GM21390 (cell line): ENCODE measurements at regions not wholly inside any gene's neighbourhood (a gene's known extent, or its start where the extent isn't known, plus 50 kb on each side); places are given as distances from the start of the nearest gene placed in this dataset.

ENCODE experiments used
- ATAC-seq: cut with Tn5 transposase; IDR thresholded peaks from one replicate; pipeline ENCODE4 v1.9.1; 2021; ENCODE audit not compliant: unreplicated experiment

DNA sequence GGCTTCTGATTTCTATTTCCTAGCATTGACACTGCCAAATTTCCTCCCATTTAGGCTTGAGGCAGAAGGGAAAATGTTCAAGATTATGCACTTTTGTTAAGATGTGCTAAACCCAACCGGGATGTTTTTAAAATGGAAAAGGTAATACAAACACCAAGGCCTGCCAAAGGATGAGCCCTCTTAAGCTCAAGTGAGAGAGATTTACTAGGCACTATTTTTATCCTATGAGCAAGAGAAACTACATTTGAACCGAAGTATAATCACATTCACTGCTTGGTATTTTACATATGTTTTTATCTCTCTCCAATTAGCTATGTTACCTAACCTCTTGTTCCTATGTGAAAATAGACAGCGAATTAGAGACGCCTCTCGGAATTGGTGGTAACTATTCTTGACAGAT, 295.8 kb downstream of the GABRB3 start:
- ATAC-seq: no peak

DNA sequence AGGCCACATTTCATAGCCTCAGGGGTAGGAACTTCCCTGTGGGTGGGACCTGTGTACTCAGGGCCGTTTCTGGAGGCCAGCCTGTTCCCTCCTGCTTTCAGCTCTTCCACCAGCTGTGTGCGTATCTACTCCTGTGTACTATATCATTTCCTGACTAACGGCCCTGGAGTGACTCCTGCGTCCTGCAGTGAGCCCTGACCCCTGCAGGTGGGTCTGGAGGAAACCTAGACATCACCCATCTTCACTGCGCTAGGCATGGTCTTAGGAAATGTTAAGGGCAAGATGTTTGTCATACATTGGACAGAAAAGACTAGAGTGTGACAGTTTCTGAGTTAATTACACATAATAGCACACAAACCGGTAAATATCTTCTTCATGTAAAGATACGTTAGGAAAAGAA, 297.3 kb downstream of the GABRB3 start:
- ATAC-seq: no peak

DNA sequence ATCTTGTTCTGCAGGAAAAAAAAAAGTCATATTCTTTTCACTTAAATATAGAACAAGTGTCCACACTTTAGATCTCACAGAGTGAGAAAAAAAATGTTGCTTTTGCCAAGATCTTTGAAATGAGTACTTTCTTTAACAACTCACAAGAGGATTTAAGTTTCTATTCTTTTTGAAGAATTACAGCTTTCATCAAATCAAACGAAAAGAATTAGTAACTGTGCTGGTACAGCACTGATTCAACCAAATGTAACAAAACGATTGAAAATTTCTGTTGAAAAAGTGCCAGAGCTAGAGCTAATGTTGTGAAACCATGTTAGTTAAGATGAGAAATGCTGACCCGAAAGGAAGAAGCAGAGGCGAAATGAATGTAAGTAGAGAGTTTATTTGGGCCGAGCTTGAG, 300.2 kb downstream of the GABRB3 start:
- ATAC-seq: no peak

DNA sequence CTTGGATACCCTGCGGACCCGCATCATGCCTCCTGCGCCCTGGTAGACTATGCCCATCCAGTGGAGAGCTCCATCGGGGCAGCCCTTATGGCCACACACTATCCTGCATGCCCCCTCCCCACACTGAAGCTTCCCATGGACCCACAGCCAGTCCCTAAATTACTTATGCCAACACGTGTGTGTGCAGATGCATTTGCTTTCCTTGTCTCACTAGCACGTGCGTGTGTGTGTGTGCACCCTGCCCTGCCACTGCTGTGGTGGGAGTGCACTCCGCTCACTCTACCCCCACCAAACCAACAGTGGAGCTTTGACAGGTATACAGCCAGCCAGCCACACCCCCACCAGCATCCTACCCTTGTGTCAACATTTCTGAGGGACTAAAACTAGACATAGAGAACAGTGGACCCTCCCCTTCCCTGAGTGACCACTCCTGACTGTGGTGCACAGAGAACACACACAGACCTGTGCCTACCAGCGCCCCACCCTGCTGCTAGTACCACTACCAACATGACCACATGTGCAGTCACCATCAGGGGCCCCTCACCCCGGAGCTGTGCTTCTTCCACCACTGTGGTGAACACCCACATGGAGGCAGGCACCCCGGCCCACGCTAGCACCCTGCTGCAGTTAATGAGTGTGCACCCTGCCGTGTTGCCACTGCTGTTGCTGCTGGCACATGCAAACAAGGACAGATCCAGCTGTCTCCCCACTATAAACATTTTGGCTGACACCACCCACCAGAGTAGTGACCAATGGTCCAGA, 310.8 kb downstream of the GABRB3 start:
- ATAC-seq: no peak

DNA sequence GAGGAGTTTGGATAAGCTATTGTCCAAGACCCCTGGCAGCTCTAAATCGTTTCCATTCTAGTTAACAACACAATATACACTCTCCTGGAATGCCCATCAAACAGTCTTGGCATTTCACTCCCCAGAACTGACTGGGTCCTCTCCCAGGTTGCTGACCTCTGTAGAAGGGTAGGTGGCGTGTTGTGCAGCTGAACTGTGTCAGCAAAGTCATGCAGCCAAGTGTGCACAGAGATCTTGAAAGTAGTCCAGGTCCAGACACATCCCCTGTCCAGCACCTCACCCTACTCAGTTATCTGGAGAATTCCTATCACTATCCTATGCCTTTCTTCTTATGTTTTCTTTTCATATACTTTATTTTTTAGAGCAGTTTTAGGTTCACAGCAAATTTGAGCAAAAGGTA, 312.7 kb downstream of the GABRB3 start:
- no peak for ATAC-seq

DNA sequence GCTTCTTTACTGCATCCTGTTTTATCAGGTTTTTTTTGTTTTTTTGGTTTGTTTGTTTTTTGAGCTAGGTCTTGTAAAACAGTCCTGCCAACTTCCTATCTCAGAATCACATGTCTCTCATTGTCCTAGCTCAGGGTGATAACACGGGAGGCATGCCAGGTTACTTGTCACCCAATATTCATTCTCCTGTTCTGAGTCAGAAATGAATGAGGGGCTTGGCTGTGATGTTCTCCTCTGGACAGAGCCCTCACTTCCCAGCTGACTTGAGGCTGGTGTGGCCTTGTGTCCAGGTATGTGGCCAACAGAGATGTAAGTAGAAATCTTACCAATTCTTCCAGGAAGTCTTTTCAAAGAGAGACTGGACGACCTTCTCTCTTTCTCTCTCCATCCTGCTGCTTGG, 317.0 kb downstream of the GABRB3 start:
- ATAC-seq: no peak

DNA sequence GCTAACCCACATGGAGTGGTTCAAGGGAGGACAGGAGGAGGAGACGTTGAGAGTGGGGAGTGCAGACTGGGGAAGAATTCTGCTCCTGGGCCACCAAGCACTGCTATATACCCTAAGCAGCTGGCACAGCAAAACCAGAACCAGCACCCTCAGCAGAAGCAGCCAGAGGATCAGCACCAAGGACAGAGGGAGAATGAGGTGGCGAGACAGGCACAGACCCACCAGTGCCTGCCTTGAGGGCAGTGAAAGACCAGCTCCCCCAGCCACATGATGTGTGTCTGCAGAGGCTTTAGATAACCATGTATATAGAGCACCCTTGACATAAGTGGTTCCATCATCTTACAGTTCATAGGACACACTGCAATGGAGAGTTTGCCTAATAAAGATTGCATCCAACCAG, 319.0 kb downstream of the GABRB3 start:
- ATAC-seq: no peak

DNA sequence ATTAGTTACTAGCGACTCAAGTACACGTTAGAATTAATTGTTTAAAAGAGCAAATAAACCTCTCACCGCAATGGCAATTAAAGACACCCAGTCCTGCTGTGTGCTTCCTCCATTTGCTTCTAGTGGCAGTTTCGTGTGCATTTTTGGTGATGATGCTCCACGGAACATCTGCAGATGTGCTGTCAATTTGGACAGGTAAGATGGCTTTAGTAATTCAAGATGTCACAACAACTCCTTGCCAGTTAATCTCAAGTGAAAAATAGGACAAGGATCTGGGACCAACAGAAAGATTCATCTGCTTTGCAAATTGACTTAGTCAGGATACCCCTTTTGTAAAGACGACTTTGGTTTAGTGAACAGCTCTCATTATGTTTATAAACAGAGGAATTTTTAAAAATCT, 320.9 kb downstream of the GABRB3 start:
- no peak for ATAC-seq

DNA sequence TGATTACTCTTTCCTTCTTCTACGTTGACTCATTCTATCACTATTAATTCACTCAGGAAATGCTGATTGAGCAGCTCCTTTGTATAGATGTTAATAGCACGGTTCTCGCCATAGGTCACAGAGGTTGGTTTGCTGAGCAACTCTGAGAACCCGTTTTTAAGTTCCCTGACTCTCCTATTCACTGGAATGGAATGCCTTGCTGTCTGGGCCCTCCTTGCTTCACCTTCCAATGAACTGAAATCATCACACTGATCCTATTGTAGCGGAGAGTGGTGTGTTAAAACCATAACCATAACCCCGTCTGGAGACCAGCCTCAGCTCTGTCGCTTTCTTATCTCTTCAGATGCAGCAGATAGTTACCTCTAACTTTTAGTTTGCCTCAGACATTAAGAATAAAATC, 323.6 kb downstream of the GABRB3 start:
- ATAC-seq: no peak

DNA sequence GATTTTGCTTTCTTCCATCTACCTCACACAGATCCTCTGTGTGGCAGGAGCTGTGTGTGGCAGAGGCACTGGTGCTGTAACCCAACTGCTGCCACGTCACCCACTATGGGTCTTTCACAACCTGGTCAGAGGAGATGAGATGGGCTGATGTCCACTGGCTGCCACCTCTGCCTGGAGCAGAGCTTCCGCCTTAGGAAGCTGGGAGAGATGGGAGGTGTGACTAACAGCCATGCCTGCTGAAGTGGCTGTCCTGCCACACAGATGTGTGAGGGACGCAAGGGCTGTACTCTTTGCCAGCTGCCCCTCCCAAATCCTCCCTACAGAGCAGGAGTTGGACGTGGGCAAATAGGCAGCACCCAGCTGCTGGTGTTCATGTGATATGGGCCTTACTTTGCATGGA, 329.5 kb downstream of the GABRB3 start:
- ATAC-seq: no peak

DNA sequence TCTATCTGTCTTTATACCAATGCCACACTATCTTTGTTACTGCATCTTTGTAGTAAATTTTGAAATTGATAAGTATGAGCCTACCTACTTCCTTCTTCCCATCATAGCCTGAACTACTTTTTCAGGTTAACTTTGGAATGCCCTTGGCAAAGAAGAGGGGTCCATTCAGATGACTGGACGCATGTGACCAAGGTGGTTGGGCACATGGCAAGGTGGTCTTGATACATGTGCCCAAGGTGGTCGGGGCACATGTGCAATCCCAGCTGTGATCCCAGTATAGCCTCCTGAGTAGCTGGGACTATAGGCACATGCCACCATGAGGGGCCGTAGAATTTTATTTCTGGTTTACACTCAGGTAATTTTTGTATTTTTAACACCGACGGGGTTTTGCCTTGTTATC, 330.2 kb downstream of the GABRB3 start:
- no peak for ATAC-seq

DNA sequence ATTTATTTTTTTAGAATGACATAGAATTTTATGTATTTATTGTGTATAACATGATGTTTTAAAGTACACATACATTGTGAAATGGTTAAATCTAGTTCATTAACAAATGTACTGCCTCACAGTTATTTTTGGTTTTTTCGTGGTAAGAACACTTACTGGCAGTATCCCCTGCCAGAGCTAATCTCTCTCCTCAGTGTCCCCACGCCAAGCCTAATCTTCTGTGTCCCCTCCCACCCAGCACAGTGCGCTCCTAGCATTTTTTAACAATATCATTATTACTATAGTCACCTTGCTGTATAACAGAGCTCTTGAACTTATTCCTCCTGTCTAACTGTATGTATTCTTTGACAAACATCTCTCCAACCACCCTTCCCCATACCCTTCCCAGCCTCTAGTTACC, 333.2 kb downstream of the GABRB3 start:
- no peak for ATAC-seq

DNA sequence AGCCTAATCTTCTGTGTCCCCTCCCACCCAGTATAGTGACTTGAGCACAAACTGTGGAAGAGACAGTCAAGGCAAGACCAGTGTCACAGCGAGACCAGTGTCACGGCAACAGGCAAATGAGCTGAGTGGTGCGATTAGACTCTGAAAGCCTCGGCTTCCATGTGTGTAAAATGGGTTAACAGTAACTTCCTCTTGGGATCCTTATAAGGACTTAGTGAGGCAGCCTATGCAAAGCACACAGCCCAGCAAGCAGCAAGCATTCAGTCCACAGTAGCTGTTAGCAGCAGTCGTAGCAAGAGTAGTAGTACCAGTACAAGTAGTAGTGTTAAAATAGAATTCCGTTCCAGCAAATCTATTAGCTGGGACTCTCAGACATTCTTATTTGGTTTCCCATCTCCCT, 334.1 kb downstream of the GABRB3 start:
- ATAC-seq: no peak

DNA sequence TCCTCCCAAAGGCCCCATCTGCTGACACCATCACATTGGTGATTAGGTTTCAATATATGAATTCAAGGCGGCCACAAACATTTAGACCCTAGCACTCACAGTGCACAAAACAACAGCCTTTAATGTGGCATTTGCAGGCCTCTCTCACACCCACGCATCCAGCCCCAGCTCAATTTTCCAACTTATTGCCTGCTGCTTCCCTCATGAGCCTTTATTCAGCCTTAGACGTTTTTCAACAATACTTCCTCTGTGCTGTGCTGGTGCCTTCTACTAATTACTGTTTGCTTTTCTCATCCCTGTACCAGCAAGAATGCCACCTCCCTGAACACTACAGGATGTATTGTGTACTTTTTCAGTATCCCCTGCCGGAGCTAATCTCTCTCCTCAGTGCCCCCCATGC, 334.6 kb downstream of the GABRB3 start:
- ATAC-seq: no peak

DNA sequence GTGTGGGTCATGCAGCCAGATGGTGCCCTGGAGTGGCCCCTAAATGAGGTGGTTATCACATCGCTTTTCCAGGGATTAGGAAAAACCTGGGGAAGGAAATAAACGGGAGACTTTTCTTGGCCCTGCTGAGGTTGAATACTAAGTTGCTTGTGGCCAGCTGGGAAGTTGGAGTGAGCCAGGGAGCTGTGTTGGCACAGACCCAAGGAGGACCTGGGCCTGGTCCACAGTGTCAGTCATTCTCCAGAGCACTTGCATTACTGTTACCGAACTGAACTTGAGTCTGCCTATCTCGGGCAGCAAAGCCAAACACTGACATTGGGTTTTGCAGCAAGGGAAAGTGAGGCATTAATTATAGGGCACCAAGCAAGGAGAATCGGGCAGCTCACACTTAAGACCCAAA, 339.0 kb downstream of the GABRB3 start:
- ATAC-seq: no peak

DNA sequence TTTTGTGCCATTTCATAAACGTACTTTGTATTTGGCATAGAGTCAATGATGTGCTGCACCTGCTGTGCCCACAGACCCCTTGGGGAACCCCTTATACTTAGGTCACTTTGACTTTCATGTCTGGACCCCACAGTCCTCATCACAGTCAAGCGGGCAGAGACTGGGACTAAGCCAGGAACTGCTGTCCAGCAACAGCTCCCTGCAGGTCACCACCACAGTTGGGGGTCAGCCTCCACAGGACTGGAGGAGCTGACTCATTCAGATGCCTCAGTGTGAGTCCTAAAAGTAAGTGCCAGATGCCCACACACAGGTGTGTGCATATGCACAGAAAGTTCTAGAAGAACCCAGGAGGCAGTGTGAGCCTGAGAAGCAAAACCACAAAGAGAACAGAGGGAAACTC, 339.8 kb downstream of the GABRB3 start:
- no peak for ATAC-seq

DNA sequence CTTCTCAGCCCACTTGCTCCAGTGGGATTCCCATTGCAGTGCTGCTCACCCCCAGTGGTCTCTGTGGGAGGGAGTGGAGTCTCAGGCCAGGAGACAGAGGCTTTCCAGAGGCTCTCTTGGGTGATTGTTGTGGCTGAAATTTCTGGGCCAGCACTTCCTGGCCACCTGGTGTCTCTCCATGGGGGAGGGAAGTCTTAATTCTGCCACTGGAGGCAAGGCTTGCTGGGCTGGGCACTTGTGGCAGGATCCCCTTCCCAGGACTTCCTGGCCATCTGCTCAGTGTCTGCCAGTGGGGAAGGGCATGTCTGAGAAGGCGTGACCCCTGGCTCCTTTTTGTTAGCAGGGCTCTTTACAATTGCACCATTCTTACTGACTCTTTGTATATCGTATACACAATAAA, 351.8 kb downstream of the GABRB3 start:
- no peak for ATAC-seq

DNA sequence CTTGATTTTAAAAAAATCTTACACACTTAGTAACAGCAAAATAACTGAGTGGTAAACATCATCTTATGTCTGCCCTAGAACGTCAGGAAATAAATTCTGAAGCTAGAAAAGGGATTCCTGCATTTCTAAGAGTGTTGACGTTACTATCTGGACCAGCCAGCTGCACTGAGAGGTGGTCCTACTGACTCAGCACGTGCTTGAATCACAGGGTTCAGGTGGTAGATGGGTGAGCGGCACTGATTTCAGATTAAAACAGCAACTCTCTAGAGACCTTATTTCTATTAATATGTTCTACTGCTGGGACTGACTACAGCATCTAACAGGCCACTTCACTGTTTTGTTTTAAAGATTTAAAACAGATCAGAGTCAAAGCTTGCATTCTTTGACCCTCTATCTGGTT, 377.2 kb downstream of the GABRB3 start:
- no peak for ATAC-seq

DNA sequence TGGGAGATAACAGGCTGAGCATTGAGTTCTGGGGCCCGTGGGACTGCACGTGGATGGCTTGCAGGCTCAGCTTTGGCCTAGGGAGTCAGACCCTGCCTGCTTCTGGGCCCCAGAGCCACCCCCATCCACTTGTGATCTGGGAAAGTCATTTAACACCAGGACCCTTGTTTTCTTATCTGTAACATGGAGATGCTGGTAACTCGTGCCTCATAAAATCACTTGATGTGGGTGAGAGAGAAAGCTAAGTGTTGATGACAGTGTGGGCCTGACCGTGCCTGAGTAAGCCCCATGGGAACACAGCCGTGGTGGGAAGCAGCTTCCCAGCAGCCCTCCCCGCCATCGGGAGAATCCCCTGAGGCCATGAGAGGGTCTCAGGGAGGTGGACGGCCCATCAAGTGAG, 378.1 kb downstream of the GABRB3 start:
- no peak for ATAC-seq

DNA sequence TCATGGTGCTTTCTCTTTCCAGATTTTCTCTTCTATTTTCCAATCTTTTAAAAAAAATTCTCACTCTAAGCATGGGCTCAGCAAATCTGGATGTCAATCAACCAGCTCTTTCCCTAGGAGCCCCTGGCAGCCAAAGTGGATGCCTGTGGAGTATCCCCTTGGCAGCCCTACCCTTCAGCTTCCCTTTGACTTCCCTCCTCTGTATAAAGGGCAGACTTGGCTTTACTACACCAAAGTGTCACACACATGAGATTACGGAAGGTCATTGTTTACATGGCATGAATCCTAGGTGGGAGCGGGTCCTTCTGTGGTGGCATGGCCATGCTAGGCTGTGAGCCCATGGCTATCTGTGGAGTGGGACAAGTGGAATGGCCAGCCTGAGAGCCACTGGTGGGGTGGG, 379.9 kb downstream of the GABRB3 start:
- ATAC-seq: no peak

DNA sequence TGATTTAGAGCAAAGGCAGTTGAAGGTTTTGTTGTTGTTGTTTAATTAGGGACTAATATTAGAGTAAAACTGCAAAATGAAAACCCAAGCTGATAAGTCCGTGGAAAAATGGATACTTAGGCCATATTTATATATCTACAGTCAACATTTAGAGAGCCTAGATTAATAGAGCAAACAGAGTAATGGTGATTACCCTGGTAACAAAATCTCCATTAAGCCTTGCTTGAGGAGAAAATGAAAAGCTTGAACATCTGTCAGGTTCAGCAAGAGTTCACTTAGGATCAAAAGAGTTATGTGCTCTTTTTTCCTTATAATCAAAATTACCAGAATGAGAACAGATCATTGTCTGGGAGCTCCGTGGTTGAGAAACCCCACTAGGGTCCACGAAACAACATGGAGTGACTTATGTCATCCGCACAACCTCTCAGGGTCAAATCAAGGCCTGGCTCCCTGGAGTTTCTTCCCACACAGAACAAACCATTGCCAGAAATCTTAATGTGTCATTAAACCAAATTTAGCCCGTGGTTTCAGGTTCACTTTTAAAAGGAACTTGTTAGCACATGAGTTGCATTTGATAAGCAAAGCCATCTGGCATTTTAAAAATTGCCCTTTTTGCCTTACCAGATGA, 381.2 kb downstream of the GABRB3 start:
- ATAC-seq: no peak

DNA sequence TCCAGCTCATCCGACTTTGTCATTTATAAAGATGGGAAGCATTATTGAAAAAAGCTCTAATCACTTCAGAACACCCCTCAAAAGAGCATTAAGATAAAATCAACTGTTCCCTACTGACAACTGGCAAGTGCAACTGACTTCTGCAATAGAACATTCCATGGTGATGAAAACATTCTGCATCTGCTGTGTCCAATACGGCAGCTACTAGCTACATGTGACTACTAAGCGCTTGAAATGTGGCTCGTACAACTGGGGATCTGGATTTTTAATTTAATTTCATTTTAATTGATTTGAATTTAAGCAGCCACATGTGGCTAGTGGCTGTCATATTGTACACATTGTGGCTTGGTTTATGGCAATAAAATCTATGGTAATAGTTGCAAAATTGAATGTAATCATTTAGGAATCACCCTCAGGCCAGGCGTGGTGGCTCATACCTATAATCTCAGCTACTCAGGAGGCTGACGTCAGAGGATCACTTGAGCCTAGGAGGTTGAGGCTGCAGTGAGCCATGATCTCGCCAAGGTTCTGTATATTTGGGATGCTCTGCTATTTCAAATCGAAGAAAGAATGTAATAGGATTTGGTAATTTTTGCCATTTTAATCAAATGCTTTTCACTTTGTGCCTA, 390.3 kb downstream of the GABRB3 start:
- ATAC-seq: no peak

DNA sequence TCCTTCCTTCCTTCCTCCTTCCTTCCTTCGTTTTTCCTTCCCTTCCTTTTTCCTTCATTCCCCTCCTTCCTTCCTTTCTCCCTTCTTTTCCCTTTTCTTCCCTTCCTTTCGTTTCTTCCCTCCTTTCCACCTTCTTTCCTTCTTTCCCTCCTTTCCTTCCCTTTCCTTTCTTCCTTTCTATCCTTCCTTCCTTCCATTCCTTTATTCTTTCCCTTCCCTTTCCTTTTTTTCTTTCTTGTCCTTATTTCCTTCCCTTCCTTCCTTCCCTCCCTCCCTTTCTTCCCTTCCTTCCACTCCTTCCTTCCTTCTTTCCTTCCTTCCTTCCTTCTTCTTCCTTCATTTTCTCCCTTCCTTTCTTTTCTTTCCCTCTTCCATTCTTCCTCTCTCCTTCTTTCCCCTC, 394.6 kb downstream of the GABRB3 start:
- no peak for ATAC-seq
